H1 (cell line): ENCODE measurements at regions not wholly inside any gene's neighbourhood (a gene's known extent, or its start where the extent isn't known, plus 50 kb on each side); places are given as distances from the start of the nearest gene placed in this dataset.

Experiments used
- CTCF ChIA-PET: fragments of 300-600 bp; sonication (Branson Sonifier 250); formaldehyde crosslinking; loops from one replicate; lab custom pipeline; 2021; ENCODE audit not compliant: partially characterized antibody; lab: Charles Lee
- POLR2A ChIA-PET: fragments of 300-600 bp; sonication (Branson Sonifier 250); formaldehyde crosslinking; loops from one replicate; lab custom pipeline; 2021; ENCODE audit warnings: inconsistent platforms; ENCODE audit not compliant: partially characterized antibody; lab: Charles Lee
- DNase-seq, 2 experiments: peaks; one replicate each; pipeline versions ENCODE4 v3.0.0 to v3.0.0-alpha.2; 2010 to 2022; ENCODE audit warnings: low spot score in 2 of 2, low read depth in 1 of 2, mixed read lengths in 1 of 2
- FAIRE-seq: peaks from 2 replicates; lab custom pipeline; 2011; peaks lifted over from hg19 to GRCh38; lab: Jason Lieb, UNC
- H2AFZ ChIP-seq: 2 replicates; pipeline ENCODE4 v1.8.1; 2012; ENCODE audit warnings: low read length, inconsistent platforms
- H2AK5ac ChIP-seq: 2 replicates; pipeline ENCODE4 v1.6.1; 2013; ENCODE audit warnings: low read depth, low read length
- H2BK120ac ChIP-seq: replicated peaks from 2 replicates; pipeline ENCODE3; 2013; ENCODE audit warnings: low read depth, low read length, inconsistent platforms
- H2BK12ac ChIP-seq: 2 replicates; pipeline ENCODE4 v1.6.1; 2013; ENCODE audit warnings: low read depth, low read length
- H2BK15ac ChIP-seq: 2 replicates; pipeline ENCODE4 v1.6.1; 2013; ENCODE audit warnings: low read length
- H2BK20ac ChIP-seq: 2 replicates; pipeline ENCODE4 v1.6.1; 2013; ENCODE audit warnings: low read length
- H2BK5ac ChIP-seq: 2 replicates; pipeline ENCODE4 v1.6.1; 2013; ENCODE audit warnings: low read depth, low read length
- H3K14ac ChIP-seq: 2 replicates; pipeline ENCODE4 v1.6.1; 2013; ENCODE audit warnings: inconsistent platforms; ENCODE audit not compliant: insufficient read length
- H3K18ac ChIP-seq: 2 replicates; pipeline ENCODE4 v1.6.1; 2013; ENCODE audit warnings: low read length; ENCODE audit errors: extremely low read depth
- H3K23ac ChIP-seq: 2 replicates; pipeline ENCODE4 v1.6.1; 2013; ENCODE audit warnings: inconsistent platforms; ENCODE audit not compliant: insufficient read length
- H3K23me2 ChIP-seq: 2 replicates; pipeline ENCODE4 v1.6.1; 2013; ENCODE audit warnings: low read depth, low read length
- H3K27ac ChIP-seq: 2 replicates; pipeline ENCODE4 v1.6.1; 2011; ENCODE audit warnings: low read depth, low read length, inconsistent platforms
- H3K27me3 ChIP-seq, 4 experiments: replicated peaks in 1 of 4; 1 replicate in 1 of 4; 2 replicates in 3 of 4; pipeline versions ENCODE4 v1.6.1 to v1.8.1; 2011 to 2013; ENCODE audit warnings: low read length in 3 of 4, mild to moderate bottlenecking in 3 of 4, inconsistent platforms in 2 of 4, mixed read lengths in 2 of 4, moderate library complexity in 1 of 4; ENCODE audit not compliant: control insufficient read depth in 3 of 4, insufficient read depth in 3 of 4; ENCODE audit errors: extremely low read depth in 1 of 4
- H3K36me3 ChIP-seq, 4 experiments: 2 replicates each; pipeline versions ENCODE4 v1.6.1 to v1.8.1; 2011 to 2013; ENCODE audit warnings: mild to moderate bottlenecking in 4 of 4, low read length in 3 of 4, moderate library complexity in 2 of 4, control low read depth in 1 of 4, inconsistent platforms in 1 of 4; ENCODE audit not compliant: insufficient read depth in 4 of 4, control insufficient read depth in 2 of 4
- H3K4ac ChIP-seq: replicated peaks from 2 replicates; pipeline ENCODE3; 2013; ENCODE audit warnings: low read length, low read depth, mixed read lengths, inconsistent platforms; ENCODE audit not compliant: insufficient read length
- H3K4me1 ChIP-seq, 4 experiments: replicated peaks in 1 of 4; 1 replicate in 1 of 4; 2 replicates in 3 of 4; pipeline versions ENCODE4 v1.6.1 to v1.8.1; 2011 to 2013; ENCODE audit warnings: low read length in 3 of 4, inconsistent platforms in 2 of 4, mixed read lengths in 1 of 4; ENCODE audit not compliant: insufficient read depth in 4 of 4, control insufficient read depth in 3 of 4
- H3K4me2 ChIP-seq, 2 experiments: 2 replicates each; pipeline versions ENCODE4 v1.6.1 to v1.8.1; 2011 to 2013; ENCODE audit warnings: low read depth in 2 of 2, low read length in 2 of 2, control low read depth in 1 of 2, inconsistent platforms in 1 of 2, mild to moderate bottlenecking in 1 of 2; ENCODE audit not compliant: insufficient read depth in 1 of 2
- H3K4me3 ChIP-seq, 4 experiments: fragments of 200-600, 300-600 bp in 1 of 4; sonication (generic), shearing (Covaris generic), sonication (Bioruptor Twin) in 1 of 4; 2 replicates each; pipeline versions ENCODE4 v1.5.1 to v1.8.1; 2011 to 2016; ENCODE audit warnings: low read length in 4 of 4, low read depth in 3 of 4, control low read depth in 2 of 4, inconsistent platforms in 2 of 4, mild to moderate bottlenecking in 2 of 4, mixed read lengths in 1 of 4, moderate library complexity in 1 of 4; ENCODE audit not compliant: insufficient read depth in 2 of 4; ENCODE audit errors: extremely low read depth in 1 of 4
- H3K56ac ChIP-seq: replicated peaks from 2 replicates; pipeline ENCODE3; 2013; ENCODE audit warnings: low read depth, mild to moderate bottlenecking, mixed read lengths, low read length, inconsistent platforms; ENCODE audit not compliant: insufficient read length
- H3K79me1 ChIP-seq: 2 replicates; pipeline ENCODE4 v1.6.1; 2013; ENCODE audit warnings: low read depth, low read length, control low read depth
- H3K79me2 ChIP-seq, 2 experiments: 2 replicates each; pipeline versions ENCODE4 v1.6.1 to v1.8.1; 2012 to 2013; ENCODE audit warnings: low read length in 2 of 2, mild to moderate bottlenecking in 2 of 2, inconsistent platforms in 1 of 2; ENCODE audit not compliant: insufficient read depth in 2 of 2, control insufficient read depth in 1 of 2
- H3K9ac ChIP-seq, 4 experiments: replicated peaks in 1 of 4; 1 replicate in 1 of 4; 2 replicates in 3 of 4; pipeline versions ENCODE4 v1.6.1 to v1.8.1; 2011 to 2013; ENCODE audit warnings: low read depth in 3 of 4, low read length in 3 of 4, control low read depth in 2 of 4, mild to moderate bottlenecking in 2 of 4, moderate library complexity in 2 of 4, inconsistent platforms in 1 of 4; ENCODE audit errors: extremely low read depth in 1 of 4
- H3K9me3 ChIP-seq, 2 experiments: 2 replicates each; pipeline versions ENCODE4 v1.6.1 to v1.8.1; 2012 to 2013; ENCODE audit warnings: mild to moderate bottlenecking in 2 of 2, moderate library complexity in 2 of 2, control low read depth in 1 of 2, inconsistent platforms in 1 of 2, low read depth in 1 of 2, low read length in 1 of 2, mixed read lengths in 1 of 2; ENCODE audit not compliant: insufficient read depth in 2 of 2
- H4K20me1 ChIP-seq, 2 experiments: replicated peaks in 1 of 2; 2 replicates each; pipeline versions ENCODE3 to v1.8.1; 2011 to 2013; ENCODE audit warnings: inconsistent platforms in 2 of 2, low read length in 2 of 2, mild to moderate bottlenecking in 1 of 2; ENCODE audit not compliant: insufficient read depth in 2 of 2, control insufficient read depth in 1 of 2
- H4K5ac ChIP-seq: 2 replicates; pipeline ENCODE4 v1.6.1; 2013; ENCODE audit warnings: low read length, low read depth, mixed read lengths, inconsistent platforms; ENCODE audit not compliant: insufficient read length
- H4K8ac ChIP-seq: 2 replicates; pipeline ENCODE4 v1.8.0; 2013; ENCODE audit warnings: mild to moderate bottlenecking, moderate library complexity, low read length, inconsistent platforms; ENCODE audit not compliant: insufficient read depth; ENCODE audit errors: extremely low read depth
- H4K91ac ChIP-seq: replicated peaks from 2 replicates; pipeline ENCODE3; 2013; ENCODE audit warnings: low read length, mixed read lengths, inconsistent platforms; ENCODE audit not compliant: insufficient read length
- CHD1 ChIP-seq: IDR thresholded peaks from 2 replicates; pipeline ENCODE4 v1.6.1; 2012; ENCODE audit warnings: low read depth, low read length, improper control_type of control experiment
- RAD21 ChIP-seq, 2 experiments: IDR thresholded peaks in 1 of 2; conservative IDR thresholded peaks in 1 of 2; 2 replicates each; pipeline ENCODE4 v1.6.1; 2011; ENCODE audit warnings: low read depth in 2 of 2, low read length in 2 of 2, improper control_type of control experiment in 1 of 2, inconsistent platforms in 1 of 2, mild to moderate bottlenecking in 1 of 2, moderate library complexity in 1 of 2
- WGBS, 2 experiments: shearing (Covaris generic) in 1 of 2; methylation state at CpG; one replicate each; pipeline versions ENCODE4 v1.1.6 to v1.1.7; 2013 to 2015; ENCODE audit warnings: low lambda C conversion rate in 2 of 2, mixed read lengths in 2 of 2, inconsistent platforms in 1 of 2, low coverage in 1 of 2, missing lambda C conversion rate in 1 of 2; ENCODE audit not compliant: insufficient replicate concordance in 2 of 2, insufficient coverage in 1 of 2, insufficient read length in 1 of 2; ENCODE audit errors: extremely low coverage in 1 of 2, missing lambda C conversion rate in 1 of 2; 5-methylcytosine and 5-hydroxymethylcytosine counted together

GRCh38 chr13:81480634-81481033 is 1139.7 kb upstream of the SPRY2 start:
- no peaks in the 10 kb centered on the region for H3K36me3 ChIP-seq
- H4K5ac ChIP-seq, result no peak overlapping the region
- no peak overlapping the region for H2BK120ac ChIP-seq
- FAIRE-seq (no peak), DNase-seq (no peak)
- TF ChIP-seq RAD21 (IDR thresholded peaks at IDR 0.05 in 1 of 2, conservative IDR thresholded peaks at IDR 0.05 in 1 of 2; ENCODE audit: low read depth in 2 of 2, low read length in 2 of 2) (peak; percentile 25 to 35; a peak in 3 of 4 replicates), CHD1 (no peak)
- no peak overlapping the region for H4K8ac ChIP-seq
- H3K9ac ChIP-seq, result no peak overlapping the region
- no peaks in the 10 kb centered on the region for H3K27me3 ChIP-seq
- no peak overlapping the region for H2BK5ac ChIP-seq
- H3K9me3 ChIP-seq, result no peaks in the 10 kb centered on the region
- POLR2A ChIA-PET, result no interaction called here
- no peak overlapping the region for H3K23ac ChIP-seq
- no peak overlapping the region for H3K14ac ChIP-seq
- no peak overlapping the region for H3K4me2 ChIP-seq
- no peak overlapping the region for H4K91ac ChIP-seq
- H2BK15ac ChIP-seq, result no peak overlapping the region
- no peak overlapping the region for H3K27ac ChIP-seq
- no peaks in the 10 kb centered on the region for H3K79me1 ChIP-seq
- CTCF ChIA-PET, result interaction anchor here (2.4 kb wide), 1 partner anchor 310 kb away, joined by 11 read pairs; no protein-coding TSS in a partner anchor
- H2AFZ ChIP-seq, result no peak overlapping the region
- no peaks in the 10 kb centered on the region for H4K20me1 ChIP-seq
- H3K18ac ChIP-seq, result no peak overlapping the region
- H3K4me1 ChIP-seq, result no peaks in the 10 kb centered on the region
- H3K4me3 ChIP-seq, result no peak overlapping the region
- no peak overlapping the region for H3K56ac ChIP-seq
- no peak overlapping the region for H2BK12ac ChIP-seq
- 96% methylated on average over 2 of the region's 2 CpGs; no CpG with 5 or more reads in 1 of the 2 experiments for WGBS, 2 experiments
- H3K23me2 ChIP-seq, result no peaks in the 10 kb centered on the region
- no peak overlapping the region for H2AK5ac ChIP-seq
- H3K79me2 ChIP-seq, result no peaks in the 10 kb centered on the region
- H3K4ac ChIP-seq, result no peak overlapping the region
- no peak overlapping the region for H2BK20ac ChIP-seq
